ENCODE measurements at regions not wholly inside any gene's neighbourhood (a gene's known extent, or its start where the extent isn't known, plus 50 kb on each side); places are given as distances from the start of the nearest gene placed in this dataset.

GRCh38 chr10:62640411-62640810 lies 164.1 kb upstream of the ADO start:
- H3K9me3 ChIP-seq (ENCODE audit: control insufficient read depth in 2 of 3, insufficient read depth in 1 of 3, low read length in 3 of 3): no peaks in the 10 kb centered on the region
- TF ChIP-seq, protein P1, sequence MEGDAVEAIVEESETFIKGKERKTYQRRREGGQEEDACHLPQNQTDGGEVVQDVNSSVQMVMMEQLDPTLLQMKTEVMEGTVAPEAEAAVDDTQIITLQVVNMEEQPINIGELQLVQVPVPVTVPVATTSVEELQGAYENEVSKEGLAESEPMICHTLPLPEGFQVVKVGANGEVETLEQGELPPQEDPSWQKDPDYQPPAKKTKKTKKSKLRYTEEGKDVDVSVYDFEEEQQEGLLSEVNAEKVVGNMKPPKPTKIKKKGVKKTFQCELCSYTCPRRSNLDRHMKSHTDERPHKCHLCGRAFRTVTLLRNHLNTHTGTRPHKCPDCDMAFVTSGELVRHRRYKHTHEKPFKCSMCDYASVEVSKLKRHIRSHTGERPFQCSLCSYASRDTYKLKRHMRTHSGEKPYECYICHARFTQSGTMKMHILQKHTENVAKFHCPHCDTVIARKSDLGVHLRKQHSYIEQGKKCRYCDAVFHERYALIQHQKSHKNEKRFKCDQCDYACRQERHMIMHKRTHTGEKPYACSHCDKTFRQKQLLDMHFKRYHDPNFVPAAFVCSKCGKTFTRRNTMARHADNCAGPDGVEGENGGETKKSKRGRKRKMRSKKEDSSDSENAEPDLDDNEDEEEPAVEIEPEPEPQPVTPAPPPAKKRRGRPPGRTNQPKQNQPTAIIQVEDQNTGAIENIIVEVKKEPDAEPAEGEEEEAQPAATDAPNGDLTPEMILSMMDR (IDR thresholded peaks at IDR 0.05; ENCODE audit: borderline replicate concordance, extremely low read depth, insufficient read depth): no peak
- H3K4me1 ChIP-seq (ENCODE audit: control insufficient read depth in 2 of 3, insufficient read depth in 2 of 3, low read depth in 1 of 3, low read length in 3 of 3): peaks cover 0 to 6% (median 2%) of the 10 kb centered on the region in 3 donors
- H3K27me3 ChIP-seq (ENCODE audit: control insufficient read depth, insufficient read depth, low read length): no peaks in the 10 kb centered on the region
- DNase-seq (no peak), FAIRE-seq (no peak)
- no peak overlapping the region for H3K27ac ChIP-seq (ENCODE audit: low read depth in 2 of 2, low read length in 2 of 2)
- no peaks in the 10 kb centered on the region for H3K36me3 ChIP-seq (ENCODE audit: control insufficient read depth in 2 of 3, insufficient read depth in 3 of 3, low read length in 3 of 3)
- no peak overlapping the region for H3K4me3 ChIP-seq (ENCODE audit: low read length in 3 of 3)
- intact Hi-C loops (cut with DNase I): no loop called here
- H3K9ac ChIP-seq (ENCODE audit: low read length in 3 of 3): no peak overlapping the region

DNA sequence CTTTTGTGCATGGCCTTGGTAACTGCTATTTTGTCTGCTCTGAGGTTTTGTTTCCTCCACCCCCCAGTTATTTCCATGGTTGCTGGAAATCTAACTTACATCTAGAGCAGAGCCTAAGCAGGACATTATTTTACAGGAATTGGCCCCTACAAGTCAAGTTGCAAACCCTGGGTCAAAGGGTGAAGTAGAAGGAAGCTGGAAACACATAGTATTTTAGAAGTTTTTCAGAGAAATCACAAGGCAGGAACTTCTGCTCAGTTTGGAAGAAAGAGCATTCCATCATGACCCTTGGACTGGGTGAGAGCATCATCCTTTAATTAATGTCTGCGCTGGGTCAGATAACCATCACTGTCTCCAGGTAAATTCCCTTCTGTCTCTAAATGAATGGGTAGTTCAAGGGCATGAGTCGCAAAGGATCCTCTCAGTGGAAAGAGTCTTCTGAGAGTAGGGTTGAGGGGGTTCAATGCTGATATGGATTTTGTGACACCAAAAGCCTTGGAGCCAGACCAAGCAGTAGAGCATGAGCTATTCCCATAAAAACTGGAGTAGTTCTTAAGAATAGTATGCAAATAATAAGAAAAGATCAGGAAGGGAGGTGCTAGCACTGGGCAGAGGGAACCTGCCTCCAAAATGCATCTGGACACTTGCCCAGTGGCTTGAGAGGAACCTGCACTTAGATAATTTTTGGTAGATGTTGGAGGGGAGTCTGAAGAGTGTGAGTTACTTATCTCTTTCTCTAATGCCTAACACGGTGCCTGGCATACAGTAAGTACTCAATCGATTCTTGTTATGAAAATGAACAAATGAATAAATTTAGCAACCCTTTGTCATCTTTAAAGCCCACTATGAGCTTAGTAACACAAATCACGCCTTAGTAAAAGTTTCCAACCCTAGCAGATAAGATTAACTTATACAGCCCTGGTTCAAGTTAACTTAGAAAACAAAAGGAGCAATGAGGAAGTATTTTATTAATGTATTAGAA lies 160.6 kb upstream of the ADO start:
- Histone ChIP-seq H3K4me1 (ENCODE audit: control insufficient read depth in 2 of 3, insufficient read depth in 2 of 3, low read depth in 1 of 3, low read length in 3 of 3) (no peaks in the 10 kb centered on the region), H3K9ac (ENCODE audit: low read length in 3 of 3) (no peak overlapping the region), H3K9me3 (ENCODE audit: control insufficient read depth in 2 of 3, insufficient read depth in 1 of 3, low read length in 3 of 3) (no peaks in the 10 kb centered on the region), H3K27me3 (ENCODE audit: control insufficient read depth, insufficient read depth, low read length) (no peaks in the 10 kb centered on the region), H3K4me3 (ENCODE audit: low read length in 3 of 3) (no peak overlapping the region), H3K27ac (ENCODE audit: low read depth in 2 of 2, low read length in 2 of 2) (no peak overlapping the region), H3K36me3 (ENCODE audit: control insufficient read depth in 2 of 3, insufficient read depth in 3 of 3, low read length in 3 of 3) (no peaks in the 10 kb centered on the region)
- intact Hi-C loops (cut with DNase I): no loop called here
- TF ChIP-seq, protein P1 (IDR thresholded peaks at IDR 0.05; ENCODE audit: borderline replicate concordance, extremely low read depth, insufficient read depth): no peak
- DNase-seq (no peak), FAIRE-seq (no peak)

GRCh38 chr10:62647375-62648092 lies 157.0 kb upstream of the ADO start:
- TF ChIP-seq, protein P1 (IDR thresholded peaks at IDR 0.05; ENCODE audit: borderline replicate concordance, extremely low read depth, insufficient read depth): no peak
- Histone ChIP-seq H3K4me1 (ENCODE audit: control insufficient read depth in 2 of 3, insufficient read depth in 2 of 3, low read depth in 1 of 3, low read length in 3 of 3) (no peaks in the 10 kb centered on the region), H3K9me3 (ENCODE audit: control insufficient read depth in 2 of 3, insufficient read depth in 1 of 3, low read length in 3 of 3) (no peaks in the 10 kb centered on the region), H3K27me3 (ENCODE audit: control insufficient read depth, insufficient read depth, low read length) (no peaks in the 10 kb centered on the region), H3K36me3 (ENCODE audit: control insufficient read depth in 2 of 3, insufficient read depth in 3 of 3, low read length in 3 of 3) (no peaks in the 10 kb centered on the region), H3K9ac (ENCODE audit: low read length in 3 of 3) (no peak overlapping the region), H3K27ac (ENCODE audit: low read depth in 2 of 2, low read length in 2 of 2) (no peak overlapping the region), H3K4me3 (ENCODE audit: low read length in 3 of 3) (no peak overlapping the region)
- FAIRE-seq (no peak), DNase-seq (no peak)
- intact Hi-C loops (cut with DNase I): no loop called here

All from kidney (tissue), 13 donors.